G401.6 (cell line): ENCODE measurements at regions not wholly inside any gene's neighbourhood (a gene's known extent, or its start where the extent isn't known, plus 50 kb on each side); places are given as distances from the start of the nearest gene placed in this dataset.

ENCODE experiments used
- FAIRE-seq: peaks from 2 replicates; lab custom pipeline; 2012; peaks lifted over from hg19 to GRCh38; lab: Jason Lieb, UNC

DNA sequence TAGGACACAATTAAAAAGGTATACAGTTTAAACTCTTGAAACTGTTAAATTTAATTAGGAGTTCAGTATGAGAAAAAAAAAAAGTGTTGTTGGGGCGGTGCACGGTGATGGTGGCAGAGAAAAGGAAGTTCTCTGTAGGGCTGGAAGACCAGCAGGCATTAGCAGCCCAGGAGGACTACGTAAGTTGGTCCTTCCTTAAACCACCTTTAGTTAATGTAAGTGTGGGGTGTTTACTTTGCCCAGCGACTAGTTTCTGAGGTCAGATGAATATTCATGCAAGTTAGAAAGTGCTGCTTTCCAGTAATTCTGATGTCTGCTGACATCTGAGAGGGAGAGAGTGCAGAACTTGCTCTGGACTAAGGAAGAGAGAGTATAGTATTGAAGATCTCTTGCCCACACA lies 54.9 kb downstream of the NKX2-1 start:
- FAIRE-seq, result no peak

GRCh38 chr14:36462890-36463289 lies 57.1 kb downstream of the NKX2-1 start:
- no peak for FAIRE-seq

DNA sequence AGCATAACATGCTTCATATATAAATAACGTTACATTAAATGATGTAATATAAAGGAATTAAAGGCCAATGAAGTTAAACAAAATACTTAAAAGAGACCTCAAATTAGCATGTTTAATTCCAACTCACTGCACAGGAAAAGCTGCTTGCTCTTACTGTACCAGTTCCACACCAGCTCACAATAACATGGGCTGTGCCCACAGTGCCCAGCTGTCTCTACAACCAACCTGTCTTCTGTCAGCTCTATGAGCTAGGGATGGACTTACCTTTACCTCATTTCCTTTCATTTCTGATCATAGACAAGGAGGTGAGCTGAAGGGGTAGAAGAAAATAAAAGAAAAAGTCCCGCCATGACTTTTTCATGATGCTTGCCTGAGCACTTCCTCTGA lies 64.8 kb downstream of the NKX2-1 start:
- FAIRE-seq, result no peak

DNA sequence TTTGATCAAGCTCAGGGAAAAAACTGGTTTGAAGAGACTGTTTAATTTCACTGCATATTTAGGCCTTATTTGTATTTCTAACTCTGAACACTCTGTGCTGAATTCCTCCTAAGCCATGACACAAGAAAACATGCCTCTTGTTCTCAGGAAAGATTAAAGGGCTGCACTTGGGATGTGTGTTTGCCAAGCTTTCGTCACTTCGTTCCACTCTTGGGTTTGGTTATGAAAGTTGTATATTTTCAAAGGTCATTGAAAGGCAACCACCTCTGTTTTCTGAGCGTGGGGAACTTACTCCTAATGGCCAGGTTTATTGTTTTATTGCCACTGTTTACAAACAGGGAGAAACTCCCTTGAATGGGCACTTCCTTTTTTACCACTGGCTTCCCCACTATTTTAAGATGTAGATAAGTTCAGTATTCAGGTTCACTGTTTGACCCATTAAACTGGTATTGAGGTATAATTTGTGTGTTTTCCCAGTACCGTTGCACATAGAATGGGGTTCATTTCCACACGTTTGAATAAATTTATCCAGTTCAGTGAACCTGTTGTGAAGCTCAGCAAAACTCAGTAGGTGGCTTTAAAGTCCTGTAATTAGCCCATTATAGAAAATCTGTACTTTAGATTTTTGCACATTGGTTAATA lies 65.3 kb downstream of the NKX2-1 start:
- FAIRE-seq, result no peak

DNA sequence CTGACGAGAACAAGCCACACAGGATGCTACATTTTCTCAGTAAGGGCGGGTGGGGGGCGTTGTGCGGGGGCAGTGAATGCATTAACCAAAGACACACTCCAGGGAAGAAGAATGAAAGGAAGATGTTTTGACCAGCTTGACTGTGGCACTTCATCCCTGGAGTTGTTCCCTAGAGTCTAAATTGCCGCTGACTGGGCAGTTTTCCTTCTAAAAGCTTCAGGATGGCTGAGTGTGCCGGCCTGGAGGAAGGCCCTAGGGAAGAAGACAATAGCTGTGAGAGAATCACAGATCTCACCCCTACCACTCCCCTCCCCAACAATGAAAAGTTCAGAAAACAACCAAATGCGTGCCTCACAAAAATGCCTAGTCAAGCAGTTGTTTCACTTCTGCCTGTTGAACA lies 67.2 kb downstream of the NKX2-1 start:
- FAIRE-seq, result no peak

GRCh38 chr14:36451310-36452065 lies 68.5 kb downstream of the NKX2-1 start:
- FAIRE-seq, result no peak

DNA sequence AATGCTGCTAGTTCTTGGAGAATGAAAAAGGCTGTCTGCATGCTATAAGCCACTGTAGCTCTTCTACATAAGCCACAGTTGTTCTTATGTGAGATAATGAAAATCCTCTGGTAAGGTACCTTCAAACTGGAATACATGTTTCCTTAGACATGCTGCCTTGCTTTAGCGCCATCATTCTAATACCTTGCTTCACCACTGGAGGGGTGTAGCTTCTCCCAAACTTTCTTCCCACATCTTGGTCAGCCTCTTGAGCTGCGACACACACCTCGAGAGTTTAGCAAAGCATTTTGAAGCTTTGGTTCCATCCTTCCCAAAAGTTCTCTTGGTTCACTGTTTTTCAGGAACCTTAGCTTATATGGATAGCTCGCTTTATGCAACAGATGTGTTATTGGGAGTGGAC lies 69.5 kb downstream of the NKX2-1 start:
- no peak for FAIRE-seq

DNA sequence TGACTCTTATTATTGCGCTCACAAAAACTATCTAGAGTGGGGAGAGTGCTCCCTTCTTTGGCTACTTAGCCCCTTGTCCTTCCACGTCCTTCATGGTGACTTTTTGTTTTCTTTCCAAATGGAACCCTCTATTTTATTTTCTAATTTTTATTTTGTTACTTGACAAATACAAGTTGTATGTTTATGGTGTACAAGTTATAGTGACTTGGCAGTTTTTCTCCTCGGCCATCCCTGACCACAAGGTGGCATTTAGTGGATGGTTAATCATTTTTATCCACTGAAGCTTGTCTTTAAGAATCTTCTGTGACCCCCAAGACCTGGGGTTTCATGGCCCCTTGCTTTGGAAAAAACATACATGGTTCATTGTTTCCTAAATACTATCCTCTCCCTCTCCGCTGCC lies 70.1 kb downstream of the NKX2-1 start:
- no peak for FAIRE-seq

DNA sequence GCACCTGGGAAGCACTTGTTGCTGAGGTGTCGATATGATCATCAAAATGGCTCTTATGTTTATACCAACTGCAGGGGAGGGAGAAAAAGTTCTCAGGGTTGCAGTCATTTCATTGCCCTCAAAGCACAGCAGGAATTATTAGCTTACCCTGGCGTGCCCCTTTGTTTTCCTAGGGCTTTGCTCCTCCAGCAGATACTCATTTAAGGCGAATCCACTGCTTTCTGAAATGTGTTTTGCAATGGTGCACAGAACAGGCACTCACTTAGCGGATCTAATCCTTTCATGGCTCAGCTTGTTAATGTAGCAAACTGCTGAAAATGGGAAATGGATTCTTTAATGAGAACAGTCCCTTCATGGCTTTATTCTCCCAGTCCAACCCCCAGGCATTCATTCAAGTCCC lies 76.7 kb downstream of the NKX2-1 start:
- no peak for FAIRE-seq

GRCh38 chr14:36442824-36443241 lies 77.2 kb downstream of the NKX2-1 start:
- no peak for FAIRE-seq

- FAIRE-seq, result no peak
Measured at GRCh38 chr14:36441283-36441682, 78.7 kb downstream of the NKX2-1 start.

- FAIRE-seq, result no peak
Measured at GRCh38 chr14:36439766-36440165, 80.3 kb downstream of the NKX2-1 start.

DNA sequence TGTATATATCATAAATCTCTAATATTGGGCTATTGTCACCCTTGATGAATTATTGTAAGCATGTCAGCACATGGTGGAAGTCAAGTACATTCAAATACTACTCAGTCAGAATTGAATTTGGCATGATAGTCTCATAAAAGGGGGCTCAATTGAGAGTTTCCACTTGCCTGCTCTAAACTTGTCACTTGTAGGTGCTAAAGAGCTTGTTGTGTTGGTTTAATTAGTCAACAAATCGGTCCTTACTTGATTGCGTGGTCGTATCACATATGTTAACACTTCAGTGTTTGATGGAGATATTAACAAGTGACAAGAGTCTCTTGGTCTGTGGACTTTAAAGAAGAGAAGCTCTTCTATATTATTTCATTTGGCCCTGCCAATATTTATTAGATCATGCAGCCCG lies 81.1 kb downstream of the NKX2-1 start:
- no peak for FAIRE-seq

- no peak for FAIRE-seq
Measured at GRCh38 chr14:36430662-36431084, 89.4 kb downstream of the NKX2-1 start.

DNA sequence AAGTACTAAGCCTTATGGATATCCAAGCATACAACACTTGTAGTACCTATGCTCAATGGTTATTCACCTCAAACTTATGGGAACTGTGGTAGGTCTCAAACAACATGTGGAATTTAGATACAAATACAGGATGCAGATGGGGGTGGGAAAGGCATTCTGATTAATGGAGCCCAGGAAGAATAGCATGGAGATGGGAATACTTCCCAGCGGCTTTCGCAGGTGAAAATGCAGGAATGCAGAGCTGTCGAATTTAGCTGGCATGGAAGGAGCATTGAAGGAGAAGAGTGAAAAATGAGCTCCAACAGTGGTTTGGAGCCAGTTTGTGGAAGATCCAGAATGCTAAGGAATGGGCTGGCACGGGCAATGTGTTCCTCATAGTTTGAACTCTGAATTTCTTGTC lies 89.9 kb downstream of the NKX2-1 start:
- no peak for FAIRE-seq

GRCh38 chr14:36429692-36430091 lies 90.3 kb downstream of the NKX2-1 start:
- FAIRE-seq, result no peak

- FAIRE-seq, result no peak
Measured at GRCh38 chr14:36428350-36428749, 91.7 kb downstream of the NKX2-1 start.

GRCh38 chr14:36426836-36427235 lies 93.2 kb downstream of the NKX2-1 start:
- FAIRE-seq, result no peak

DNA sequence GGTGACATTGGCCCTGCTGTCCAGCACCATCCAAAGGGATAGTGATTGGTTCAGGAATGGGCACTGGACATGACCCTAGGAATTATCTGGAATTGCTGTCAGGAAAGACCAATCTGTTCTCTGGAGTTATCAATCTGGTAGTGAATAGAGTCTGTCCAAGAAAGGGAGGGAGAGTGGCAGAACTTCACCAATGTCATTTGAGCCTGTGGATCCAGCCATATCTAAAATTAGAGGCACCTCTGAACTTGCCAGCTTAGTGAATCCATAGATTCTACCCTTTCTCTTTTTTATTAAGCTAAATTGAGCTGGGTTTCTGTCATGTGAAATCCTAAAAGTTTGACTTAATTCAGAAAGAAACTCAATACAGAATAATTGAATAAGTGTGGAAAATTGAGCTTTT lies 93.9 kb downstream of the NKX2-1 start:
- no peak for FAIRE-seq

DNA sequence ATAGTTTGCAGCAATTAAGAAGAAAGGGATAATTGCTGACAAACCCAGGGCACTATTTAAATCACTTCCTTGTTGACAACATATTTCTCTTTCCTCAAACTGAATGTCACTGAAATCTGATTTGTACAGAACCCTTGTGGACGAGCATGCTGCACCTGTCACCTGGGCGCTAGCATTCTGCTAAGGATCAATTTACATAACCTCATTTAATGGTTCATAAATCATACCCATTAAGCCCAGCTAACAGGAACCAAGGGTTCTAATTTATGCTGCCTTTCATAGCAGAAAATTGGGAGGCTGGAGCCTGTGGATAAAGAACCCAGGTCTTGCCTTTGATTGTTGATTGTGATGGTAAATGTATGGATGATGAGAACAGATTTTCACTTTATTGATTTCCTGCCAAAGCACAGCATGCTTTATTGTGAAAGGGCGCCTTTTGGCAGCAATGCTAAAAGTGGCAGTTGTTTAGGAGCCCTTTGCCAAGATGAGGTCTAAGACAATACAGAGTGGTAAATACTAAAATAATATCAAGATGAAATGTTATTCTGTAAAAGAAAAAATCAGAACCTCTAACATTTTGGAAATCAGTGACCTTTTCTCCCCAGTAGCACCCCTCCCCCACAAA lies 95.4 kb downstream of the NKX2-1 start:
- no peak for FAIRE-seq

- no peak for FAIRE-seq
Measured at GRCh38 chr14:36423430-36423829, 96.6 kb downstream of the NKX2-1 start.

- FAIRE-seq, result no peak
Measured at GRCh38 chr14:36420149-36420687, 99.8 kb upstream of the MBIP start.

GRCh38 chr14:36418937-36419336 lies 98.5 kb upstream of the MBIP start:
- FAIRE-seq, result no peak
